Nucleus accumbens (tissue), 56 donors: ENCODE measurements at regions not wholly inside any gene's neighbourhood (a gene's known extent, or its start where the extent isn't known, plus 50 kb on each side); places are given as distances from the start of the nearest gene placed in this dataset.

Source experiments
- DNase-seq, 56 donors: peaks; one replicate each; lab custom pipeline; 2025; lab: John Stamatoyannopoulos, UW

- DNase-seq, result no peak
These were observed 68.8 kb upstream of the DPP10 start for GRCh38 chr2:114373591-114373990.

- no peak for DNase-seq
These were observed 58.0 kb upstream of the DPP10 start for GRCh38 chr2:114384441-114384840.

- no peak for DNase-seq
These were observed 53.4 kb upstream of the DPP10 start for GRCh38 chr2:114389021-114389420.
